Esophagus (tissue), 2 donors: ENCODE measurements at regions not wholly inside any gene's neighbourhood (a gene's known extent, or its start where the extent isn't known, plus 50 kb on each side); places are given as distances from the start of the nearest gene placed in this dataset.

Source experiments
- H3K27ac ChIP-seq, 2 donors: one replicate each; pipeline ENCODE4 v1.5.1; 2013; ENCODE audit warnings: low read depth in 2 of 2, mild to moderate bottlenecking in 2 of 2, inconsistent platforms in 1 of 2, low read length in 1 of 2, moderate library complexity in 1 of 2
- H3K27me3 ChIP-seq, 2 donors: one replicate each; pipeline ENCODE4 v1.6.1; 2013; ENCODE audit warnings: low read length in 2 of 2, control low read depth in 1 of 2, mild to moderate bottlenecking in 1 of 2; ENCODE audit not compliant: insufficient read depth in 2 of 2, control insufficient read depth in 1 of 2
- H3K36me3 ChIP-seq, 2 donors: one replicate each; pipeline ENCODE4 v1.6.1; 2013; ENCODE audit warnings: low read length in 1 of 2; ENCODE audit not compliant: control insufficient read depth in 2 of 2, insufficient read depth in 2 of 2
- H3K4me1 ChIP-seq, 2 donors: one replicate each; pipeline ENCODE4 v1.6.1; 2013; ENCODE audit warnings: low read length in 1 of 2; ENCODE audit not compliant: control insufficient read depth in 2 of 2, insufficient read depth in 2 of 2
- H3K4me3 ChIP-seq, 2 donors: one replicate each; pipeline ENCODE4 v1.5.1; 2013; ENCODE audit warnings: low read length in 2 of 2, mild to moderate bottlenecking in 2 of 2, low read depth in 1 of 2, moderate library complexity in 1 of 2
- H3K9me3 ChIP-seq, 2 donors: one replicate each; pipeline ENCODE4 v1.6.1; 2013; ENCODE audit warnings: mild to moderate bottlenecking in 2 of 2, low read depth in 1 of 2, low read length in 1 of 2, moderate library complexity in 1 of 2; ENCODE audit not compliant: control insufficient read depth in 2 of 2, insufficient read depth in 1 of 2
- WGBS, 2 donors: extraction: QIAGEN DNeasy Blood & Tissue Kit; methylation state at CpG; one replicate each; pipeline ENCODE4 v1.1.7; 2013; 5-methylcytosine and 5-hydroxymethylcytosine counted together
- donor health status: healthy with polysubstance abuse.
- donor health status: Bipolar disorder and iron deficiency.

DNA sequence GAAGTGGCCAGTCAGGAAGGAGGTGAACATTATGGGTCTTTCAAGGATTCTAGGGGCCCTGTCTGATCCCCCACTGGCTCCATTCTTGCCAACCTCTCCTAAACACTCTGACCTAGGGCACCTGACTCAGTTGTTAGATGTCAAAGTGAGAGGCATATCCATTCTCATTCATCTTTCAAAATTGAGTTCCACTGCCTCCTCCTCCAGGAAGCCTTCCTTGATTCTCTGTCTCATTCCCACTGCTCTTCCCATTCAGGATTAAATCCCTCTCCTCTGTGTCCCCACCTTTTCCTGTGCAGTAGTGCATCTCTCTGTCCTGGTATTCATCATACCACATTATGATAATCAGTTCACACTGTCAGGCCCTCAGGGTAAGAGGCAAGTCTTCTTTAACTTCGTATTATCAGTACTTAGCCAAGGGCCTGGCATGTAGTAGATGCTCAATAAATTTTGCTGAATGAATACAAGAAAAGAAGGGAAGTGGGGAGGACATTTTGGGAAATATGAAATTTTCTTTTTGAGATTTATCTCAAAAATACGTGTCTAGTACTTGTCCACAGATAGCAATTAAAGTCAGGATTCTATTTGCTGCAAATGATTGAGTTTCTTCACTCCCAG, 61.8 kb upstream of the ITPKB start:
- Histone ChIP-seq H3K4me1 (peaks cover 0 to 2% of the 10 kb centered on the region in 2 donors), H3K4me3 (no peak overlapping the region), H3K27ac (no peak overlapping the region), H3K27me3 (no peaks in the 10 kb centered on the region), H3K36me3 (no peaks in the 10 kb centered on the region), H3K9me3 (no peaks in the 10 kb centered on the region)
- 77 to 84% methylated on average over 2 of the region's 2 CpGs for WGBS, 2 donors

GRCh38 chr1:226799634-226800281, 60.7 kb upstream of the ITPKB start:
- Histone ChIP-seq H3K27me3 (no peaks in the 10 kb centered on the region), H3K4me1 (peaks cover 0 to 2% of the 10 kb centered on the region in 2 donors), H3K9me3 (no peaks in the 10 kb centered on the region), H3K36me3 (no peaks in the 10 kb centered on the region), H3K4me3 (no peak overlapping the region), H3K27ac (no peak overlapping the region)
- 60 to 75% methylated on average over 12 of the region's 12 CpGs for WGBS, 2 donors

DNA sequence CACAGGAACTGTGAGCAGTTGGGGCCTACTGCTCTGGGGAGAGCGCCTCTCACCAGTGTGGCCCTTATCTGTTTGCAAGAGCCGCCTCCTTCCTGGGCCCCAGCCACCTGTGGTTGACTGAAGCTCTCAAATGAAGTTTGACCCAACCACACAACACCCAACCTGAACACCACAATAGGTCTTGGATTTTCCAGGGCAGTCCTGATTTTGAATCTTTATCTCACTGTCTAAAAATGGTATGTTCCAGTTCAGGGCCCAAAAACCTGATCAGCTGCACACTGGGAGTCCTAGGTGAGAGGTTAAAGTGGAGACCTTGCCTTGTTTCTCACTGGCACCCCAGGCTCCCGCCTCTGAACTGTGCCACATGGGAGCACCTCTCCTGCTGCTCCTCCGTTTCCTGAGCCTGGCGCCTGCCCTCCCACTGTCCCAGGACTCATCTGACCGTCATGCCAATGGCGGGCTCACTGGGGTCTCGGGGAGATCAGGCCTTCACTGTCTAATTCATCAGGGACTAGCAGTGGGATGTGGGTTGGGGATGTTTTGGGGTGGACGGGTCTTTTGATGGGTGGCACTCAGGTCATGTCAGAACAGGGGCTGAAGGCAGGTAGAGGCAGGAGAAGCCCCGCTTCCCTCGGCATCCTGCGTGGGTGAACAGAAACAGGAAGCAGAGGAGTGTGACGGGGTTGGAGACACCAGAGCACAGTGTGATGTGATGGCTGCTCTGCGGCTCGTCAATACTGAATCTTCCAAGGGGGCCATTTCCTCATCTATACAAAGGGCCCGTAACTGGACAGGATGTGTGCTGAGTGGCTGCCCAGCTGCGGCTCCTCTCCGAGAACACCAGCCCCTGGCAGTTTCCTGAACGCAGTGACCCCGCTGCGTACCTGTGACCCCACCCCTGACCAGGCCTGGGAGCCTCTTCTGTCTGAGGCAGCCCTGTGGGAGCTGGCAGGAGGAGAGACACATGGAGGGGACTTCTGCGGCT, 59.6 kb upstream of the ITPKB start:
- Histone ChIP-seq H3K9me3 (no peaks in the 10 kb centered on the region), H3K4me1 (peaks cover 0 to 2% of the 10 kb centered on the region in 2 donors), H3K4me3 (no peak overlapping the region), H3K36me3 (no peaks in the 10 kb centered on the region), H3K27ac (peak overlapping the region in 1 of 2 donors; percentile 34), H3K27me3 (no peaks in the 10 kb centered on the region)
- WGBS, 2 donors: 66 to 68% methylated on average over 22 of the region's 22 CpGs

GRCh38 chr1:226797151-226797550, 58.1 kb upstream of the ITPKB start:
- Histone ChIP-seq H3K4me3 (no peak overlapping the region), H3K36me3 (no peaks in the 10 kb centered on the region), H3K27ac (no peak overlapping the region), H3K9me3 (no peaks in the 10 kb centered on the region), H3K27me3 (no peaks in the 10 kb centered on the region), H3K4me1 (peaks cover 0 to 2% of the 10 kb centered on the region in 2 donors)
- WGBS, 2 donors: 89 to 93% methylated on average over 5 of the region's 5 CpGs

GRCh38 chr1:226793620-226794276, 54.7 kb upstream of the ITPKB start:
- no peaks in the 10 kb centered on the region for H3K27me3 ChIP-seq
- no peaks in the 10 kb centered on the region for H3K9me3 ChIP-seq
- H3K36me3 ChIP-seq: no peaks in the 10 kb centered on the region
- WGBS, 2 donors: 79 to 81% methylated on average over 2 of the region's 2 CpGs
- no peak overlapping the region for H3K4me3 ChIP-seq
- no peak overlapping the region for H3K27ac ChIP-seq
- H3K4me1 ChIP-seq: no peaks in the 10 kb centered on the region

DNA sequence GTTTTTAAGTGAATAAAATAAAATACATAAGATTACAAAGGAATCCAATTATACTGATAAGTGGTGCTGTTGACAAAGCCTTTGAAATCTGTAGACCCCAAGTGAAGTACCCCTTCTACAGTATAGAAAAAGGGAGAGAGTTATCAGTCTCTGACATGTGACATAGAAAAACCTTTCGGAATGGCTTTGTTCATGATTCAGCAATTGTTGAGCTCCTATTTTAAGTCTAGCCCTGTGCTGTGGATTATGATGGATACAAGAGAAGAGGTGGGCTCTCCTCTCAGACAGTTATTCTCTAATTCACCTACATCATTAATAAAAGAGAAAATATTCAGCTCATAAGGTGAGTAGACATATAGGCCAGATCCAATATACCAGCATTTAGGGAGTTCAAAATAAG, 53.3 kb upstream of the ITPKB start:
- H3K9me3 ChIP-seq: no peaks in the 10 kb centered on the region
- H3K36me3 ChIP-seq: no peaks in the 10 kb centered on the region
- H3K27me3 ChIP-seq: no peaks in the 10 kb centered on the region
- 94 to 96% methylated on average over 1 of the region's 1 CpG for WGBS, 2 donors
- H3K4me3 ChIP-seq: no peak overlapping the region
- H3K27ac ChIP-seq: no peak overlapping the region
- H3K4me1 ChIP-seq: no peaks in the 10 kb centered on the region

DNA sequence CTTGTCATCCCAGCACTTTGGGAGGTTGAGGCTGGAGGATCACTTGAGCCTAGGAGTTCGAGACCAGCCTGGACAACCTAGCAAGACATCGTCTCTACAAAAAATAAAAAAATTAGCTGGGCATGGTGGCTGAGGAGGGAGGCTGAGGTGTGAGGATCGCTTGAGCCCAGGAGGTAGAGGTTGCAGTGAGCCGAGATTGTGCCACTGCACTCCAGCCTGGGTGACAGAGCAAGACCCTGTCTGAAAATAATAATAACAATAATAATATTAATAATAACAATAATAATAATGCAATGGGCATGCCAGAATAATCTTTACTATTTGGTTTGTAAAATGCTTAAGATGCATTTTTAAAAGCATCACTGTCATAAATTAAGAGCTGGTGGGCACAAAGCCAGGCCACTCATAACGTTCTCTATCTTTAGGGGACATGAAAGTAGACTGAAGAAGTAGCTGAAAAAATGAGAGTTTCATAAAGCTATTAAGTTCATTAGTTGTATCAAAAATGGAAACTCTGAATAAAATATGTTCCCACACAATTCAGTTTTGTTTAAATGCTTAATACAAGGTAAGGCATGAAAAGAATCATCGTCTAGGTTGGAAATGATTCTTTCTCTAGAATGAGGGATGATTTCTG, 51.6 kb upstream of the ITPKB start:
- H3K27me3 ChIP-seq: no peaks in the 10 kb centered on the region
- WGBS, 2 donors: 79 to 82% methylated on average over 6 of the region's 6 CpGs
- H3K36me3 ChIP-seq: no peaks in the 10 kb centered on the region
- H3K4me1 ChIP-seq: no peaks in the 10 kb centered on the region
- H3K9me3 ChIP-seq: no peaks in the 10 kb centered on the region
- no peak overlapping the region for H3K4me3 ChIP-seq
- H3K27ac ChIP-seq: no peak overlapping the region

- H3K9me3 ChIP-seq: no peaks in the 10 kb centered on the region
- no peaks in the 10 kb centered on the region for H3K4me1 ChIP-seq
- no peaks in the 10 kb centered on the region for H3K27me3 ChIP-seq
- H3K36me3 ChIP-seq: no peaks in the 10 kb centered on the region
- H3K27ac ChIP-seq: no peak overlapping the region
- WGBS, 2 donors: 83% methylated on average over 4 of the region's 4 CpGs
- no peak overlapping the region for H3K4me3 ChIP-seq
These were observed 49.9 kb upstream of the ITPKB start for GRCh38 chr1:226788965-226789364.
